Dendritic cell treated with granulocyte-macrophage colony-stimulating factor and Interleukin-4, amounts not matched to agents 40 ng/mL and 50 ng/mL, for 4 days (primary cell): ENCODE measurements at regions not wholly inside any gene's neighbourhood (a gene's known extent, or its start where the extent isn't known, plus 50 kb on each side); places are given as distances from the start of the nearest gene placed in this dataset.
"Not testable (repeated sequence)": the region's sequence is repeated elsewhere in the genome, so short reads cannot be mapped to it uniquely, and the experiment has no call there.

Source experiments
- H3K27ac Mint-ChIP-seq: one replicate; pipeline ENCODE4 v1.8.0; 2022; ENCODE audit warnings: mild to moderate bottlenecking, mixed read lengths
- H3K27me3 Mint-ChIP-seq: one replicate; pipeline ENCODE4 v1.8.0; 2022; ENCODE audit warnings: mild to moderate bottlenecking, mixed read lengths
- H3K36me3 Mint-ChIP-seq: one replicate; pipeline ENCODE4 v1.8.0; 2022; ENCODE audit warnings: low read depth, mixed read lengths
- H3K4me1 Mint-ChIP-seq: one replicate; pipeline ENCODE4 v1.8.0; 2022; ENCODE audit warnings: low read depth, mixed read lengths
- H3K4me3 Mint-ChIP-seq: one replicate; pipeline ENCODE4 v1.8.0; 2022; ENCODE audit warnings: mild to moderate bottlenecking, moderate library complexity, mixed read lengths
- H3K9me3 Mint-ChIP-seq: one replicate; pipeline ENCODE4 v1.8.0; 2022; ENCODE audit warnings: mixed read lengths
- intact Hi-C: fragments of 100-400 bp; cut with micrococcal nuclease; formaldehyde crosslinking; loops from one replicate; pipeline ENCODE4 v1.15.0; 2022

DNA sequence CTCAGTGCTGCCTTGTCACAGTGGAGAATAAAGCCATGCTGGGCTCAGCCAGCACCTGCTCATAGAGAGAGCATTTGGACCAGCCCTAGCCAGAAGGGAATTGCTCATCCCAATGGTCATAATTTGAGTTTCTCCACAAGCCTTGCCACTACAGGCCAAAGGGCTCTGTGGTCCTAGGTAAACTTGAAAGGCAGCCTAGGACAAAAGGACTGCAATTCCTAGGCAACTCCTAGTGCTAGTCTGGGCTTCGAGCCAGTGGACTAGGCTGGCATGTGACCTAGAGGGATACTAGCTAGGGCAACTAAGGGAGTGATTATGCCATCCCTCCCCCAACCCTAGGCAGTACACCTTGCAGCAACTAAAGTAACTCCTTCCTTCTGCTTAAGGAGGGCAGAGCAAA, 516.2 kb downstream of the BCKDHB start:
- peaks cover 46% of the 10 kb centered on the region for H3K9me3 Mint-ChIP-seq
- H3K27me3 Mint-ChIP-seq = no peaks in the 10 kb centered on the region
- no peaks in the 10 kb centered on the region for H3K4me1 Mint-ChIP-seq
- intact Hi-C loops = no loop called here
- no peak overlapping the region for H3K4me3 Mint-ChIP-seq
- H3K27ac Mint-ChIP-seq = no peak overlapping the region
- H3K36me3 Mint-ChIP-seq = no peaks in the 10 kb centered on the region

- H3K4me3 Mint-ChIP-seq = no peak overlapping the region
- H3K27ac Mint-ChIP-seq = no peak overlapping the region
- H3K4me1 Mint-ChIP-seq = no peaks in the 10 kb centered on the region
- H3K27me3 Mint-ChIP-seq = no peaks in the 10 kb centered on the region
- H3K36me3 Mint-ChIP-seq = no peaks in the 10 kb centered on the region
- H3K9me3 Mint-ChIP-seq = peaks cover 30% of the 10 kb centered on the region
- intact Hi-C loops = no loop called here
These were observed 512.5 kb downstream of the BCKDHB start for GRCh38 chr6:80618953-80619352.

GRCh38 chr6:80610846-80611245, 504.4 kb downstream of the BCKDHB start:
- no peaks in the 10 kb centered on the region for H3K27me3 Mint-ChIP-seq
- no peak overlapping the region for H3K4me3 Mint-ChIP-seq
- intact Hi-C loops = no loop called here

DNA sequence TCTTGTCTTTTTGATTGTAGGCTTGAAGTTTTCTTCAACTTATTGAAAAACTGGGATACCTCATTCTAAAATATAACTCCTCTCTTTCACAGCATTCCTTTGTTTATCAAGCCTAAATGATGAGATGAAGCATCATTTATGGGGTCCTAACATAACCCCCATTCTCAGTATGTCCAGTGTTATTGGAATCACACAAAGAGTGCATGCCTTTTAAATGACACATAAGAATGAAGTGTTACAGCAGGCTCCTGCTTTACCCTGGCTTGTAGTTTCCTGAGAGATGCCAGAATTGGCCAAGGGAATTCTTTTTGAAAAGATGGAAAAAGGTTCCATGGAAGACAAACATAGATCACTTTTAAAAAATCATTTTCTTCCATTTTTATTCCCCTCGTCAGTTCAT, 502.4 kb downstream of the BCKDHB start:
- H3K9me3 Mint-ChIP-seq = peaks cover 8% of the 10 kb centered on the region
- no peak overlapping the region for H3K27ac Mint-ChIP-seq
- H3K4me1 Mint-ChIP-seq = peaks cover 12% of the 10 kb centered on the region
- H3K36me3 Mint-ChIP-seq = no peaks in the 10 kb centered on the region
- intact Hi-C loops = no loop called here
- H3K27me3 Mint-ChIP-seq = peaks cover 5% of the 10 kb centered on the region
- no peak overlapping the region for H3K4me3 Mint-ChIP-seq

More at GRCh38 chr6:80610846-80611245, 504.4 kb downstream of the BCKDHB start:
- Mint-ChIP-seq H3K36me3 (no peaks in the 10 kb centered on the region), H3K4me1 (peaks cover 12% of the 10 kb centered on the region), H3K27ac (no peak overlapping the region), H3K9me3 (peaks cover 22% of the 10 kb centered on the region)

- no peak overlapping the region for H3K27ac Mint-ChIP-seq
- intact Hi-C loops = no loop called here
- peaks cover 10% of the 10 kb centered on the region for H3K27me3 Mint-ChIP-seq
- H3K4me3 Mint-ChIP-seq = no peak overlapping the region
- no peaks in the 10 kb centered on the region for H3K36me3 Mint-ChIP-seq
- H3K4me1 Mint-ChIP-seq = peaks cover 12% of the 10 kb centered on the region
- H3K9me3 Mint-ChIP-seq = peaks cover under 1% of the 10 kb centered on the region
These were observed 501.4 kb downstream of the BCKDHB start for GRCh38 chr6:80607811-80608391.

DNA sequence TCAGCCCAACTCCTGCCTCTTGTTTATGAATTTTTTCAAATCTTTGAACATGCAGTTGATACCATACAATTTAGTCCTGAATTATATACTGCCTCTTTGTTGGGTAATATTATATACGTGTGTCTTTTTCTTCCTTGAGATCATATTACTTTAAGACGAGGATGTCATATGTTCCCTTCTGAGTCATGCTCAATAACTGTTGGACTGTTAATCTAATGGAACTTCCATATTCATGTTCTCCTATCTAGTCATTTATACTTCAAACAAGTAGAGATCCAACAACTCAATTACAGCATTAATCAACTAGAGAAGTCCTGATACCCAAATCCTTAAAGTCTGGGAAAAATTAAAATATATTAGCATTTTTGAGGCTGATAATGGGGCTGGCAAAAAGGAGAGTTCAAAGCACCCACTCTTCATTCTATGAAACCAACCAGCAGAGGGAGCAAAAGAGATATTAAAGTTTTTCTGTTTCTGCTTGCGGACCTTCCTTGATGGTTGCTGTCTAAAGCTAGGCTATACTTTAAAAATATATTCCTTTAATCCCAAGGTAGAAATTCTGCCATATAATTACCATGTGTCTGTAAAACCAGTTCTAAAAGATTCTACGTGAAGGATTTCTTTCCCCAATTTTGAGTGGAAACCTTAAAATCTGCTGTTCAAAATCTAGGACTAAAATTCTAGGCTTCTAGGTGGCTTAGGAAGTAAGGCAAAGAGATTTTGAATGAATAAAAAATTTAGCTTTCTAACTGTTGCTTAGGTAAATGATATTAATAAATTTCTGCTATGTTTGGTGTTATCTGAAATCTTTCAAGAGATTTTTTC, 498.9 kb downstream of the BCKDHB start:
- Mint-ChIP-seq H3K36me3 (no peaks in the 10 kb centered on the region), H3K27me3 (peaks cover 13% of the 10 kb centered on the region), H3K4me1 (peaks cover 12% of the 10 kb centered on the region), H3K9me3 (no peaks in the 10 kb centered on the region), H3K4me3 (no peak overlapping the region), H3K27ac (no peak overlapping the region)
- intact Hi-C loops = loop anchor here (2.0 kb wide), 2 partner anchors 1375 to 1435 kb away; no protein-coding TSS in a partner anchor

DNA sequence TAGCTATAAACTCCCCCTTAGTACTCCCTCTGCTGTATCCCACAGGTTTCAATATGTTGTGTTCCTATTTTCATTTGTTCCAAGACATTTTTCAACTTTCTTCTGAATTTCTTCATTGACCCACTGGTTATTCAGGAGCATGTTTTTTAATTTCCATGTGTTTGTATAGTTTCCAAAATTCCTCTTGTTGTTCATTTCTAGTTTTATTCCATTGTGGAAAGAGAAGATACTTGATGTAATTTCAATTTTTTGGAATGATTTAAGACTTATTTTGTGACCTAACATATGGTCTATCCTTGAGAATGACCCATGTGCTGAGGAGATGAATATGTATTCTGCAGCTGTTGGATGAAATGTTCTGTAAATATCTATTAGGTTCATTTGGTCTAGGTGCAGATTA, 497.2 kb downstream of the BCKDHB start:
- H3K27ac Mint-ChIP-seq = no peak overlapping the region
- H3K4me1 Mint-ChIP-seq = peaks cover 12% of the 10 kb centered on the region
- intact Hi-C loops = loop anchor here (2.0 kb wide), 2 partner anchors 1377 to 1437 kb away; no protein-coding TSS in a partner anchor
- no peaks in the 10 kb centered on the region for H3K36me3 Mint-ChIP-seq
- peaks cover 15% of the 10 kb centered on the region for H3K27me3 Mint-ChIP-seq
- no peaks in the 10 kb centered on the region for H3K9me3 Mint-ChIP-seq
- H3K4me3 Mint-ChIP-seq = no peak overlapping the region

- H3K27ac Mint-ChIP-seq = no peak overlapping the region
- H3K9me3 Mint-ChIP-seq = no peaks in the 10 kb centered on the region
- H3K4me1 Mint-ChIP-seq = no peaks in the 10 kb centered on the region
- peaks cover 3% of the 10 kb centered on the region for H3K27me3 Mint-ChIP-seq
- H3K4me3 Mint-ChIP-seq = no peak overlapping the region
- intact Hi-C loops = no loop called here
- no peaks in the 10 kb centered on the region for H3K36me3 Mint-ChIP-seq
These were observed 488.0 kb downstream of the BCKDHB start for GRCh38 chr6:80594461-80594860.

- intact Hi-C loops = no loop called here
- Mint-ChIP-seq H3K36me3 (no peaks in the 10 kb centered on the region), H3K9me3 (peaks cover 7% of the 10 kb centered on the region), H3K4me1 (no peaks in the 10 kb centered on the region), H3K27ac (no peak overlapping the region), H3K4me3 (no peak overlapping the region), H3K27me3 (peaks cover 2% of the 10 kb centered on the region)
These were observed 486.0 kb downstream of the BCKDHB start for GRCh38 chr6:80592436-80592835.

DNA sequence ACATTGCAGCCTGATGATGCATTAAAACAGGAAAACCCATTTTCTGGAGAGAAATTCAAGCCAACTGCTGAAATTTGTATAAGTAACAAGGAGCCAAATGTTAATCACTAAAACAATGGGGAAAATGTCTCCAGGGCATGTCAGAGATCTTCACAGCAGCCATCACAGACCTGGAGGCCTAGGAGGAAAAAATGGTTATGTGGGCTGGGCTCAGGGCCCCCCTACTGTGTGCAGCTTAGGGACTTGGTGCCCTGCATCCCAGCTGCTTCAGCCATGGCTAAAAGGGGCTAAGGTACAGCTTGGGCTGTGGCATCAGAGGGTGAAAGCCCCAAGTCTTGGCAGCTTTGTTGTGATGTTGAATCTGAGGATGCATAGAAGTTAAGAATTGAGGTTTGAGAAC, 479.8 kb downstream of the BCKDHB start:
- intact Hi-C loops = no loop called here
- Mint-ChIP-seq H3K27ac (no peak overlapping the region), H3K27me3 (no peaks in the 10 kb centered on the region), H3K9me3 (peaks cover 31% of the 10 kb centered on the region), H3K4me3 (no peak overlapping the region), H3K4me1 (no peaks in the 10 kb centered on the region), H3K36me3 (no peaks in the 10 kb centered on the region)

- Mint-ChIP-seq H3K36me3 (no peaks in the 10 kb centered on the region), H3K27ac (no peak overlapping the region), H3K27me3 (no peaks in the 10 kb centered on the region)
These were observed 473.0 kb downstream of the BCKDHB start for GRCh38 chr6:80579391-80580023.

GRCh38 chr6:80573320-80573719, 466.8 kb downstream of the BCKDHB start:
- intact Hi-C loops, H3K4me1 Mint-ChIP-seq: not testable (repeated sequence)

More at GRCh38 chr6:80579391-80580023, 473.0 kb downstream of the BCKDHB start:
- H3K4me3 Mint-ChIP-seq = no peak overlapping the region
- no peaks in the 10 kb centered on the region for H3K9me3 Mint-ChIP-seq
- no peaks in the 10 kb centered on the region for H3K4me1 Mint-ChIP-seq
- intact Hi-C loops = no loop called here

GRCh38 chr6:80566361-80566760, 459.9 kb downstream of the BCKDHB start:
- intact Hi-C loops = no loop called here
- Mint-ChIP-seq H3K27me3 (no peaks in the 10 kb centered on the region), H3K36me3 (no peaks in the 10 kb centered on the region), H3K9me3 (no peaks in the 10 kb centered on the region), H3K4me3 (no peak overlapping the region), H3K27ac (no peak overlapping the region), H3K4me1 (no peaks in the 10 kb centered on the region)

More at GRCh38 chr6:80573320-80573719, 466.8 kb downstream of the BCKDHB start:
- not testable (repeated sequence) for H3K36me3 Mint-ChIP-seq, H3K9me3 Mint-ChIP-seq, H3K27me3 Mint-ChIP-seq, H3K4me3 Mint-ChIP-seq, H3K27ac Mint-ChIP-seq

- H3K36me3 Mint-ChIP-seq = no peaks in the 10 kb centered on the region
- no peaks in the 10 kb centered on the region for H3K9me3 Mint-ChIP-seq
- no peaks in the 10 kb centered on the region for H3K4me1 Mint-ChIP-seq
- H3K27me3 Mint-ChIP-seq = no peaks in the 10 kb centered on the region
- H3K27ac Mint-ChIP-seq = no peak overlapping the region
- no peak overlapping the region for H3K4me3 Mint-ChIP-seq
- intact Hi-C loops = no loop called here
These were observed 446.7 kb downstream of the BCKDHB start for GRCh38 chr6:80553071-80553740.
